ENCODE measurements at regions not wholly inside any gene's neighbourhood (a gene's known extent, or its start where the extent isn't known, plus 50 kb on each side); places are given as distances from the start of the nearest gene placed in this dataset.
A peak's percentile ranks its signal among the peaks of the same experiment; 100 is the strongest.
"Not testable (repeated sequence)": the region's sequence is repeated elsewhere in the genome, so short reads cannot be mapped to it uniquely, and the experiment has no call there.

DNA sequence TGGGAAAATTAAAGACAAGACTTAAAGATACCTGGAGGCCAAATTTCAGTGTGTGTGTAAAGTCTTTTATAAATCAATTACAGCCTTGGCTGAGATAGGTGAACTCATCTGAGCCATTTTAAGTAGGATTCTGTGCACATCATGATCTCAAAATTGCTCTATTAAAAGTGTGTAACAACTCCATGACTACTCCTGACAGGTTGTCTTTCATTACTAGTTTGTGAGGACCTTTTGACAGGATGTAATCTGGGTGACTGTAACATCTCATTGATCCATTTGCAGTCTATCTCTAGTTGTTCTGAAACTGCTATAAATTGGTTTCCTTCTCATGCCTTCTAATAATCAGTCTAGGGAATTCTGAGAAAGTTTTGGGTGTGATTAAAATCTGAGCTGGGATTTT is 753.3 kb downstream of the SLITRK5 start:
- no peak for DNase-seq (ENCODE audit: low spot score)

DNA sequence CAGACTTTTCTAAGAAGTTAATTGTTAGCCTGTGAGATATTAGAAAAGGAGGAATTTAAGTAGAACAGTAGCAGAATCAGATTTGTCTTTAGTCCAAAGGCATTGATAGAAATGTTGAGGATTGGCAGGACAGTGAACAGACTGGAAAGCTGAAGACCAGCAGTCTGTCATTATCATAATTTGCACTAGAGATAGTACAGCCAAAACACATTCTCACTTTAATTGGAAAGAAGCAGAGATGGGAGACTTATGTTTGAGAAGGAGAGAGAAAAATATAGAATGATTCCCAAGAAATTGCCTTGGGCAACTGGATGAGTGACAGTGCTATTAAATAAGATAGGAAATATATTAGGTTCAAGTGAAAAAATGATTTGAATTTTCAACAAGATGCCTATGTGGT is 755.5 kb downstream of the SLITRK5 start:
- DNase-seq (ENCODE audit: low spot score), result no peak

DNA sequence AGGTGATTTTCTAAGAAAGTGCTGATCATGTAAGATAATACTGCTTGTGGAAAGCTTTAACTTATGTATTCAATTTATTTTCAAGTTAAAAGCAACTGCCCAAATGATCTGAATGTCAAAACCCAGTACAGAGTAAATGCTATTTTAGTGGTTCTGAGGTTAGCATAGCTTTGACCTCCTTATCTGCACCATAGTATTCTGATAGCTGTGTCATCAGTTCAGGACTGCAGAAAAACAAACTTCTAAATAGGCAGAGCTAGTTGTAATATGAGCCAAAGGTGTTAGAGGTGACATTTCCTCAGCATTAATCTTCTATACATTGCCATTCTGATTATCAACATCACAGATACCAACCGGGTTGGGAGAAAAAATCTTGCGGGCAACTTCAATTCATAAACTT is 758.7 kb downstream of the SLITRK5 start:
- DNase-seq (ENCODE audit: low spot score), result no peak

DNA sequence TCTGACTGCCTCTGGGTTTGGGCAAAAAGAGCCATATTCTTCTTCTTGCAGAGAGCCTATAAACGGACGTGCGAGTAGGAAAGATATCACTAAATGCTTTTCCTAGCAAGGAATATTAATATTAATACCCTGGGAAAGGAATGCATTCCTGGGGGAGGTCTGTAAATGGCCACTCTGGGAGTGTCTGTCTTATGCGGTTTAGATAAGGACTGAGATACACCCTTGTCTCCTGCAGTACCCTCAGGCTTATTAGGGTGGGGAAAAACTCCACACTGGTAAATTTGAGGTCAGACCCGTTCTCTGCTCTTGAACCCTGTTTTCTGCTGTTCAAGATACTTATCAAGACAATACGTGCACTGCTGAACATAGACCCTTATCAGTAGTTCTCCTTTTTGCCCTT is 763.8 kb downstream of the SLITRK5 start:
- DNase-seq (ENCODE audit: low spot score), result no peak

DNA sequence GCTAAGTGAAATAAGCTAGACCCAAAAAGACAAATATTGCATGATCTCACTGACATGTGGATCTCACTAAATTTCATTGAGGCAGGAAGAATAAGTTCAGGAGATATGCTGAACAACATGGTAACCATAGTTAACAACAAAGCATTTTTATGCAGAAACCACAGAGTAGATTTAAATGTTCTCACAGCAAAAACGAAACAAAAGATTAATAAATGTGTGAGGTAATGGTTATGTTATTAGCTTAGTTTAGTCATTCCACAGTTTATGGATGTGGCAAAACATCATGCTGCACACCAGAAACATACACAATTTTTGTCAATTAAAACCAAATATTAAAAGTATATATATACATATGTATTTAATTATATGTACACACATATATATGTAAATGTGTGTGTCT is 765.8 kb downstream of the SLITRK5 start:
- no peak for DNase-seq (ENCODE audit: low spot score)

DNA sequence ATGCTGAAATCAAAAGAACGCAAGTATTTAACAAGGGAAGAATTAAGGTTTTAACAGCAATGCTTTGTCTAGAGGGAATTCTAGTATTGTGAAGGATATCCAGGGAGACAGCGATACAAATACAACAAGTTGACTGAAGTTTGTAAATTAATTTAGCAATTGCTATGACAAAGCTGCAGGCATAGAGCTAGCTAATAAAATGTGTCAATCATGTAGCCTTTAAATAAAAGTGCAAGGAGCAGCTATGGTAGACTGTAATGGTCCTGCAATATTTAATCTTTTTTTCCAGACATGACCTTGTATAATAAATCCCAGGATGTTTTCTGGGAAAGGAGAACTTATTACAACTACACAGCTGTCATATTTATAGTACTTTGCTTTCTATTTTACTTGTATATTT is 779.3 kb downstream of the SLITRK5 start:
- DNase-seq (ENCODE audit: low spot score), result no peak

DNA sequence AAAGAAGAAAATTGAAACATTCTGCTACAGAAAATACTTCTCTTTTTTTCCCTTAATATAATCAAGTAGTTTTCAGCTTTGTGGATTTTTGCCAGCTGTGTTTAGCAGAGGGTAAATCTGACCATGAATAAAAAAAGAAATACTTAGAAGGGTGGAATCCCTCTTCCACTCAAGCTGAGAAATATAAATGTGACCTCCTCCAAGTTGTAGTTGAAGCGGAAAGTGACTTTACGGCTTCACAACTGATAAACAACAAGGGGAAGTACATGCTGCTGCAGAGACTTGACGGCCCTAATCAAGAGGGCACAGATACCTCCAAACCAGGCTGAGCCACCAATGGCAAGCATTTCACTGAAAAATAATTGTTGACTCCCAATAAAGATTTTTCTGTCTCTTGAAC is 785.0 kb downstream of the SLITRK5 start:
- DNase-seq (ENCODE audit: low spot score), result no peak

DNA sequence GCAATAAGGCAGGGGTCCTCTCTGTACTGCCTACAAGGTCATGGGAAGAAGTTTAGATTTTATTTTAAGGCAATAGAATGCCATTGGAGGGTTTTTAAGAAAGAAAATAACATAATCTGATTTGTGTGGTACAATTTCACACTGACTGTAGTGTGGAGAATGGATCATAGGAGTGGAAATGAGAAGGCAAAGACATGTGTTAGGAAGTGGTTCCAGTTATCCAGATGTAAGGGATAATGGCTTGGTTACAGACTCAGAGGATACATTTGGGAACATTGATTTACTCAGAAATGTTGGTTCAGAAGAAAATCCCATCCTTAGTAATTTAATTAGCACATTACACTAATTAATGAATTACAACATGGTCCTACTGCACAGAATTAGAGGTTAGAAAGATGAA is 788.2 kb downstream of the SLITRK5 start:
- no peak for DNase-seq (ENCODE audit: low spot score)

DNA sequence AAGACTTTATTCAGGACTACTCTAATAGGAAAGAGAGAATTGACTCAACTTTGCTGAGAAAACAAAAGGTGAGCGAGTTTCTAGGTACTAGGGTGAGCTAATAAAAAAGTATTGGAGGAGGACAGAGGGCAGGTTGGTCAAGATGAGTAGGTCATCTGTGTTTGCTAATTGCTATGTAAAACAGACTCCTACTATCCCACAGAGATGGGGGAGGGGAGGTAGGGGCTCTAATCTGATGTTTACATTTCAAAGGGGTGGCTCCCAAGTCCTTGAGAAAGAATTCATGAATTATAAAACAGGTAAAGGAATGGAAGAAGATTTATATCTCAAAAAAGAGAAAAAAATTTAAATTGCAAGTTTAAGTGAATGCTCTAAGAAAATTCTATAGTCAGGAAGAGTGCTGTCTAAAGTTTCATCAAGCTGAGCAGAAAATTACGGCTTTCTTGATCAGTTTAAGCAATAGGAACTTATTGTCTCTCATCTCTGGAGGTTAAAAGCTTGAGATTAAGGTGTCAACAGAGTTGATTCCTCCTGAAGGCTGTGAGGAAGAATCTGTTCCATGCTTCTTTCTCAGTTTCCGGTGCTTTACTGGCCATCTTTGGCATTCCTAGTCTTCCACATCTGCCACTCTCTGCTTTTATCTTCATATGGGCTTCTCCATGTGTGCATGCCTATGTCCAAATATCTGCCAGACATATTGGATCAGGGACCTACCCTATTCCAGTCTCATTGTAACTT is 790.3 kb downstream of the SLITRK5 start:
- peak; percentile 25 for DNase-seq (ENCODE audit: low spot score)

DNA sequence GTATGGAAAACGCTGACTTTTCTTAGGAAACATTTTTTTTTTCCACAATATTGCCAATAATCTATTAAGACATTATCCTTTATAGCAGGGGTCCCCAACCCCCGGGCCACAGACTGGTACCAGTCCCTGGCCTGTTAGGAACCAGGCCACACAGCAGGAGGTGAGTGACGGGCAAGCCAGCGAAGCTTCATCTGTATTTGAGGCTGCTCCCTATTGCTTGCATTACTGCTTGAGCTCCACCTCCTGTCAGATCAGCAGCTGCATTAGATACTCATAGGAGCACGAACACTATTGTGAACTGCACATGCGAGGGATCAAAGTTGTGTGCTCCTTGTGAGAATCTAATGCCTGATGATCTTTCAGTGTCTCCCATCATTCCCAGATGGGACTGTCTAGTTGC is 793.7 kb downstream of the SLITRK5 start:
- DNase-seq (ENCODE audit: low spot score), result no peak

DNA sequence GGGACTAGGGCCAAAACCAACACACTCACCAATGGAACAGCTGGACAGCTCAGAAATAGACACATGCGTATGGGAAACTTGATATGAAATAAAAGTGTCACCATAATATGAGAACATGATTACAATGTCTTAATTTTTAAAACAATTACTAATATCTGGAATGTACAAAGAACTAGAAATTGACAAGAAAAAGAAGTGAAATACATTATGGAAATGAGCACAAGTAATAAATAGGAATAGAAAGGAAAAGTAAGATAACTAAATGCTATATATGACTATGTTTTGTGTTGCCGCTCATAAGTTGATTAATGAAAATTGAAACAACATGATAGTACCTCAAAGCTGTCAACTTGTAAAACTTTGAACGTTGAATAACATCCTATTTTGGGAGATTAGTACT is 801.1 kb downstream of the SLITRK5 start:
- DNase-seq (ENCODE audit: low spot score), result no peak

DNA sequence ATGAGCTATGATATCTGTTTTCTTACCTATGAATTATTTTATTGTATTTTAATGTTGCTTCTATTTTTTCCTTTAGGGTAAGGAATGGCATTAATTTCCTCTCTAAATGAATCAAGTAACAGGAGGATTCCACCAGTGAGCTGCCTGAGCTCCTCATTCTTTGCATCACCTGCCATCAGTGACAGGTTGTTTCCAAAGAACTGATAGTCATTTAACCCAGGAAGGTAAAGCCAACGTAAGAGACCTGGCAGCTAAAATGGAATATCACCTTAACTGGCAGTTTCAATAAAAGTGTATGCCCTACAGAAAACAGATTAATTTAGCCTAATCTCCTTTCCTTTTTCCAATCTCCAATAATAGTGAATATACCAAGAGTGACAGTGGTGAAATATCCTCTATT is 812.0 kb downstream of the SLITRK5 start:
- no peak for DNase-seq (ENCODE audit: low spot score)

DNA sequence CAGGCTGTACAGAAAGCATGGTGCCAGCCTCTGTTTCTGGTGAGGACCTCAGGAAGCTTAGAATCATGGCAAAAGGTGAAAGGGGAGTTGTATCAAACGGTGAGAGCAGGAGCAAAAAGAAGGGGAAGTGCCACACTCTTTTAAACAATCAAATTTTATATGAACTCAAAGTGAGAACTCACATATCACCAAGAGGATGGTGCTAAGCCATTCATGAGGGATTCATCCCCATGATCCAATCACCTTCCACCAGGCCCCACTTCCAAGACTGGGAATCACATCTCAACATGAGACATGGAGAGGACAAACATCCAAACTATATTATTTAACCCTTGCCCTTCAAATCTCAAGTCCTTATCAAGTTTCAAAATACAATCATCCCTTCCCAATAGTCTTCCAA is 836.7 kb downstream of the SLITRK5 start:
- no peak for DNase-seq (ENCODE audit: low spot score)

DNA sequence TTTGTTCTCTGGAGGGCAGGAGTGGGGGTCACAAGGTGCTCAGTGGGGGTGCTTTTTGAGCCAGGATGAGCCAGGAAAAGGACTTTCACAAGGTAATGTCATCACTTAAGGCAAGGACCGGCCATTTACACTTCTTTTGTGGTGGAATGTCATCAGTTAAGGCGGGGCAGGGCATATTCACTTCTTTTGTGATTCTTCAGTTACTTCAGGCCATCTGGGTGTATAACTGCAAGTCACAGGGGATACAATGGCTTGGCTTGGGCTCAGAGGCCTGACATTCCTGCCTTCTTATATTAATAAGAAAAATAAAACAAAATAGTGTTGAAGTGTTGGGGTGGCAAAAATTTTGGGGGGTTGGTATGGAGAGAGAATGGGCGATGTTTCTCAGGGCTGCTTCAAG is 841.8 kb downstream of the SLITRK5 start:
- DNase-seq (ENCODE audit: low spot score), result not testable (repeated sequence)

DNA sequence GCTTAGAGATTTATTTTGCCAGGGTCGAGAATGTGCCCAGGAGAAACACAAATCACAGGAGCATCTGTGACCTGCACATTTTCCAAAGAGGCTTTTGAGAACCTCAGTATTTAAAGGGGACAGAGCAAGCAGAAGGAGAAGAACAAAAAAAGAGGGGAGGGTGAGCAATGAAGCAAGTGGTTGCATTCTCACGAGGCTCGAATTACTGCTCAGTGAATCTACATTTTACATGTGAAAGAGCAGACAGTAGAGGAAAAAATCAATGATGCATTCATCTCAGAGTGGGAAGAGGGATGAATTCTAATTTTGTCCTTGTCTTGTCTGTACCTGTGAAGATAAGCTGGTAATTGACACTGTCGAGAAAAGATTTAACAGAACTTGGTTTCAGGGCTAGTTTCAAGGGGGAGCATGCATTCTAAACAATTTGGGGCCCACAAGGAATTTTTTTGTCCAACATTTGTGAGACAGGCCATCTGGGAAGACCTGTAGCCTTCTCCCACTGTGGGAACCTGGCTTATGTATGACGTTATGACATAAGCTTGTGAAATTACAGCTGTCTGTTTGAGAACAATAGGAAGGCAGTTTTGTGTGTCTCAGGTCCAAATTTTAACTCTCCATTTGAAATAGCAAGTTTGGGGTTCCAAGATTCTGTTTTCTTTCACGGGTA is 855.1 kb downstream of the SLITRK5 start:
- DNase-seq (ENCODE audit: low spot score), result peak; percentile 62

DNA sequence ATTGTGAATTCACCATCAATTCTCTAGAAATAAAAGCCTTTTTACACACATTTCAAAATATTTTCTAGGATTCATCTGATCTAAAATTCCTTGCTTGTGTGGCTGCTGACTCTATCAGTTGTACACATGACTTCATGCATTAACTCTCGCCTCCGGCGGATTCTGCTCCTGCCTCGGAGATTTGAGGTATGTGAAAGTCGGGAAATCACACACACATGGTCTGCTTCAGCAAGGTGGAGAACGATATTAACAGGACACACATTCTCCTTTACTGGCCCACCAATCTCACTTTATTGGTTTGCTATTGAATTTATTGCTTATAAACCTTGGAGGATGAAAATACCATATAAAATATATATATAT is 855.7 kb downstream of the SLITRK5 start:
- no peak for DNase-seq (ENCODE audit: low spot score)

DNA sequence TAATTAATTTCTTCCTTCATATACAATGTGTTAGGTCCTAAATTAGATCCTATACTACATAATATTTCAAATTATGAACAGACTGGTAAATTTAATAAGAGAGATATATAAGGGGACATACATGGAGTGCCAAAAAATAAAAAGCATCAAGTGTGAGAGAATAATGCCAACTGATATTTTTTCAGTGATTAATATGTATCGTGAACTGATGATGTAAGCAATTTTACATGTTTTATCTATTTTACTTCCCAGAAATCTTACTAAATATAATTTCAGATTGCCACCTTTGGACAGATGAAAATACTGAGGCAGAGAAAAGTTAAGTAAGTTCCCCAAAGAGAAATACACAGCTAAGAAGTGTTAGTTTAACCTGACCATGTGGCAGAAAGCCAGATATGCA is 870.8 kb downstream of the SLITRK5 start:
- DNase-seq (ENCODE audit: low spot score), result no peak

DNA sequence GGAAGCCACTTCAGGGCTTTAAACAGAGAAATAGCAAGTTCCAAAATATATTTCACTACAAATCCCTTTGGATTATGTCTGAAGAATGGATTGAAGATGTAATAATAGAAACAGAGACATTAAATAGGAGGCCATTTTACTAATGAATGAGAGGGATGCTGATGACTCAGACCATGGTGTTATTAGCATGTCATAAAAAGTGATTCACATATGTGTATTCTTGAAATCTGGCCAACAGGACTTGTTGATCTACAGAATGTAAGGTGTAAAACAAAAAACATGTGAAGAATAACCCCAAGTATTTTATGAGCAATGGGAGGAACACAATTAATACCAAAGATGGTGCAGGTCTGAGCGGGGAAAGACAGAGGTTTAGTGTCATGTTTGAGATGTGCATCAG is 873.7 kb downstream of the SLITRK5 start:
- DNase-seq (ENCODE audit: low spot score), result no peak

DNA sequence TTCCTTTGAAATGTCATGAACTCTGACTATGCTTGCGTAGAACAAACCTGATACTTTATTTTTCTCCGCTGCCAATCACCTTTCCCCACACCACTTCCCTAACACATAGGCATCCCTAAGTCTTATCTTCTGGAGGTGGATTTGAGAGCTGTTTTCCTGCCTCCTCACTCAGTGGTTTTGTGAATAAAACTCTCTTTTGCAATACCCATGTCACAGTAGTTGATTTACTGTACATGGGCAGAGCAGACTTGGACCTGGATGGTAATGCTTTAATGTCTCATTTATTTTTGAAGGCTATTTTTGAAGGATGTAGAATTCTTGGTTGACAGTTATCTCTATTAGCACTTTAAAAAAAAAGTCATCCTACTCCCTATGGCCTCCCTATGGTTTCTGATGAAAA is 881.8 kb downstream of the SLITRK5 start:
- no peak for DNase-seq (ENCODE audit: low spot score)

DNA sequence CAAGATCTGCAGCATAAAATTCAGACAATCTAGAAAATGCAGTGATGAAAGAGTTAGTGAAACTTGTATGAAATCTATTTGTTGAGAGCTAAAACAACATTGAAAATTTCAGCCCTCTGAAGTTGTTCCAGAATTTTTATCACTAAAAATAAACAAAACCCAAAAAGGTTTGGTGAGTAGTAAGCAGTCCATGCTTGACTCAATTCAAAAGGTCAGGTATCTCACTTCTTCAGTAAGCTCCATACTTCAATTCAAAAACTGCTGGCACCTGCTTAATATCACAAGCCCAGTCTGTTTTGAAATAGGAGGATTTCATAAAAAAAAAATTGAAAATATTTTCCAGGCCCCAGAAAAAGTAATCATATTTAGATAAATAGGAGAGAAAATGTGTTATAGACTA is 894.4 kb downstream of the SLITRK5 start:
- DNase-seq (ENCODE audit: low spot score), result no peak

DNA sequence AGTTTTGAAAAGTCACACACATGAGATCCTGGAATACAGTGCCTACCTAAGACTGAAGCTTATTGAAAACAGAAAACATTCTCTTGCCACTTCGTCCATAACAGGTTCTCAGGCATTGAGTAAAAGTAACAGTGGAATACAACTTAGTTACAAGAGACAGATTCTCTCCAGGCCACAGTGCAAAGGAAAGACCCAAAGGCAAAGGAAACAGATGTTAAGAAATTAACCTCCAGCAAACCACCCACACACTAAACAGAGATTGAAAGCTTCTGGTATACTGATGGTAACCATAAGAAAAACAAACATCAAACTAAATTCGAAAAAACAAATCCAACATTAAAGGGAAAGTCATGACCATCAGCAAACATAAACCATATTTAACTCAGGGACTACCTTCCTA is 914.7 kb downstream of the SLITRK5 start:
- DNase-seq (ENCODE audit: low spot score), result no peak

DNA sequence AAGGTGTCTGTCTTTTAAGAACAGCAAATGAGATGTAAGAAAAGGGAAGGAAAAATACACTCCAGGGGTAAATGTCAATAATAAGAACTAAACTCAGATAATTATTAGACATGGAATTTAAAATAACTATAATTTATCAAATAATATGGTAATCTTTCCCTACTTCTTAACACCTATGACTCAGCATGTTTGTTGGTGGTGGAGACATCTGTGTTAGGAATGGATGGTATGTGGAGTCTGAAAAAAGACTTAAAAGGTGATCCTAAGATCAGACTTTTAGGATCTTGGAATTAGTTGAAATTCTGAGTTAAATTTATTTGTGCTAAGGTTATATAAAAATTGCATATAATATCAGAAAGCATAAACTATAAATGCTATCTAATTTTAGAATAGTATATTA is 915.1 kb downstream of the SLITRK5 start:
- no peak for DNase-seq (ENCODE audit: low spot score)

DNA sequence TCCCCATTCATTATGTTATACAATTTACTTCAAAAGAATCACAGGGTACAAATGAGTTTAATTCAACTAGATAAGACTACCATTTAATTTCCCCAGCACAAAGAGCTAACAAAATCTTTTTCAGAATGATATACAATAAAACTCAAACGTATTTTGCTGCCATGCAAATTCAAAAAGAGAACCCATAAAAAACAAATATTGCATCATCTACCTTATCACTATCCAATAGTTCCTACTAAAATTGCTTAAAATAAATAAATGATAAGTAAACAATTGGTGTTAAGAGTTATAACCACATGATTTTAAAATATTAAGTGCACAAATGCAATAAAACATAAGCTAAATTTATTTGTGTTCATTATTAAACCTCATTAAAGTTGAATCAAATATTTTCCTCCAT is 919.4 kb downstream of the SLITRK5 start:
- no peak for DNase-seq (ENCODE audit: low spot score)

DNA sequence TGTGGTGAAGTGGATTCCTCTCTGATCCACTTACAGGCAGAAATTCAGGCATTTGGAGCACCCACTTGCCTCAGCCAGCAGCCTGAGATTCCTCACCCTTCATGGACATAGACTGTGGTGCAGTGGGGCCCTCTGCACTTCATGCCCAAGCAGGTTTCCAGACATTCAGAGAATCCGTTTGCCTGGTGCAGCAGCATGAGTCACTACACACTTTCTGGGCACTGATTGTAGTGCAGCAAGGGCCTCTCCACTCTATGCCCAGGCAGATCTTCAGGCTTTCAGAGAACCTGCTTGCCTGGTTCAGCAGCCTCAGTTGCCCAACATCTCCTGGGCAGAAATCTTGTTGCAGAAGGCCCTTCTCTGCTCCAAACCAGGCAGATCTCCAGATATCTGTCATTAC is 920.9 kb downstream of the SLITRK5 start:
- DNase-seq (ENCODE audit: low spot score), result no peak
